HCT116 (cell line): ENCODE measurements at regions not wholly inside any gene's neighbourhood (a gene's known extent, or its start where the extent isn't known, plus 50 kb on each side); places are given as distances from the start of the nearest gene placed in this dataset.

Experiments
- ATAC-seq: fragments of 200-7000 bp; cut with Tn5 transposase; 2 replicates; pipeline ENCODE4 v1.9.1; 2020; ENCODE audit warnings: mild to moderate bottlenecking, moderate library complexity
- BruUV-seq: library from RNA; stranded (reverse); fragments of 400-500 nt; replicated peaks from 2 replicates; lab custom pipeline; 2021; lab: Mats Ljungman, UMichigan
- CTCF ChIA-PET: fragments of 300-600 bp; sonication (Branson Sonifier 250); formaldehyde crosslinking; loops from one replicate; lab custom pipeline; 2021; ENCODE audit warnings: antibody characterized with exemption; lab: Charles Lee
- POLR2A ChIA-PET: fragments of 300-600, 350-600 bp; sonication (Branson Sonifier 250); formaldehyde crosslinking; loops from one replicate; lab custom pipeline; 2021; ENCODE audit warnings: antibody characterized with exemption; lab: Charles Lee
- RAD21 ChIA-PET, 2 experiments: fragments of 300-600 bp; sonication (Branson Sonifier 250); formaldehyde crosslinking; loops; one replicate each; lab custom pipeline; 2023; ENCODE audit warnings: low total read pairs in 2 of 2; ENCODE audit not compliant: uncharacterized antibody in 2 of 2, unreplicated experiment in 2 of 2, low non-redundant PET in 1 of 2; lab: Charles Lee
- DNase-seq: peaks from one replicate; pipeline ENCODE4 v3.0.0-alpha.2; 2010; ENCODE audit warnings: low read depth, low spot score
- H2AFZ ChIP-seq: fragments of 200-600 bp; shearing (Covaris generic), sonication (generic); 2 replicates; pipeline ENCODE4 v1.6.1; 2017; ENCODE audit warnings: low read depth, mixed run types, mixed read lengths, antibody characterized with exemption, low read length; ENCODE audit not compliant: poor library complexity, severe bottlenecking
- H3K27ac ChIP-seq: 2 replicates; pipeline ENCODE4 v1.5.1; 2012; ENCODE audit warnings: low read depth, low read length
- H3K27me3 ChIP-seq: fragments of 200-600 bp; sonication (generic); 2 replicates; pipeline ENCODE4 v1.6.1; 2016; ENCODE audit warnings: mixed run types, low read length, mixed read lengths; ENCODE audit not compliant: insufficient read depth
- H3K36me3 ChIP-seq, 2 experiments: fragments of 200-500 bp in 1 of 2; fragments of 200-600 bp in 1 of 2; sonication (Bioruptor generic) in 1 of 2; sonication (generic) in 1 of 2; 2 replicates each; pipeline versions ENCODE4 v1.5.1 to v1.6.1; 2014 to 2016; ENCODE audit warnings: low read length in 2 of 2, inconsistent platforms in 1 of 2, mixed read lengths in 1 of 2, mixed run types in 1 of 2; ENCODE audit not compliant: insufficient read depth in 2 of 2, control insufficient read depth in 1 of 2
- H3K4me1 ChIP-seq, 2 experiments: fragments of 200-600 bp in 1 of 2; sonication (generic) in 1 of 2; 2 replicates each; pipeline versions ENCODE4 v1.5.1 to v1.6.1; 2012 to 2017; ENCODE audit warnings: low read length in 2 of 2, inconsistent platforms in 1 of 2, mild to moderate bottlenecking in 1 of 2, mixed read lengths in 1 of 2, mixed run types in 1 of 2, moderate library complexity in 1 of 2; ENCODE audit not compliant: insufficient read depth in 2 of 2, control insufficient read depth in 1 of 2
- H3K4me2 ChIP-seq: fragments of 200-600 bp; sonication (generic); 2 replicates; pipeline ENCODE4 v1.6.1; 2017; ENCODE audit warnings: mixed run types, low read length, mixed read lengths
- H3K4me3 ChIP-seq, 2 experiments: fragments of 200-600 bp in 1 of 2; sonication (generic) in 1 of 2; replicated peaks in 1 of 2; 2 replicates each; pipeline ENCODE4 v1.5.1; 2011 to 2016; ENCODE audit warnings: low read length in 2 of 2, control low read depth in 1 of 2, low read depth in 1 of 2, mild to moderate bottlenecking in 1 of 2, mixed read lengths in 1 of 2, mixed run types in 1 of 2
- H3K79me2 ChIP-seq: fragments of 200-600 bp; sonication (generic); 2 replicates; pipeline ENCODE4 v1.6.1; 2017; ENCODE audit warnings: mild to moderate bottlenecking, mixed run types, low read length, moderate library complexity, mixed read lengths; ENCODE audit not compliant: insufficient read depth
- H3K9ac ChIP-seq: fragments of 200-600 bp; sonication (generic); 2 replicates; pipeline ENCODE4 v1.6.1; 2016; ENCODE audit warnings: low read length, mixed read lengths
- H3K9me2 ChIP-seq: fragments of 200-600 bp; sonication (generic), shearing (Covaris generic); 2 replicates; pipeline ENCODE4 v1.6.1; 2017; ENCODE audit warnings: mixed run types, mild to moderate bottlenecking, moderate library complexity; ENCODE audit not compliant: insufficient read depth
- H3K9me3 ChIP-seq, 2 experiments: fragments of 200-500 bp in 1 of 2; fragments of 200-600 bp in 1 of 2; sonication (Bioruptor generic) in 1 of 2; sonication (generic) in 1 of 2; 2 replicates each; pipeline ENCODE4 v1.6.1; 2014 to 2017; ENCODE audit warnings: low read length in 2 of 2, mixed read lengths in 2 of 2, inconsistent platforms in 1 of 2, low read depth in 1 of 2, mild to moderate bottlenecking in 1 of 2, mixed run types in 1 of 2, moderate library complexity in 1 of 2; ENCODE audit not compliant: control insufficient read depth in 1 of 2, insufficient read depth in 1 of 2
- H4K20me1 ChIP-seq: fragments of 200-600 bp; sonication (generic), shearing (Covaris generic); 2 replicates; pipeline ENCODE4 v1.6.1; 2017; ENCODE audit warnings: mixed run types, mild to moderate bottlenecking, moderate library complexity; ENCODE audit not compliant: insufficient read depth
- CEBPB ChIP-seq: IDR thresholded peaks from 2 replicates; pipeline ENCODE4 v1.6.1; 2012; ENCODE audit warnings: low read depth
- EGR1 ChIP-seq: IDR thresholded peaks from 2 replicates; pipeline ENCODE4 v1.6.1; 2012; ENCODE audit warnings: low read depth
- EZH2 ChIP-seq: fragments of 200-600 bp; sonication (generic); IDR thresholded peaks from 2 replicates; pipeline ENCODE4 v1.6.1; 2017; ENCODE audit warnings: antibody characterized with exemption, mixed run types
- EZH2phosphoT487 ChIP-seq: fragments of 200-600 bp; IDR thresholded peaks from 2 replicates; pipeline ENCODE4 v1.6.1; 2018; ENCODE audit warnings: antibody characterized with exemption, borderline replicate concordance
- FOSL1 ChIP-seq: IDR thresholded peaks from 2 replicates; pipeline ENCODE4 v1.6.1; 2012; ENCODE audit warnings: low read depth
- JUND ChIP-seq: IDR thresholded peaks from 2 replicates; pipeline ENCODE4 v1.6.1; 2012
- RAD21 ChIP-seq: IDR thresholded peaks from 2 replicates; pipeline ENCODE4 v1.6.1; 2012; ENCODE audit warnings: low read depth, mild to moderate bottlenecking
- YY1 ChIP-seq: IDR thresholded peaks from 2 replicates; pipeline ENCODE4 v1.6.1; 2011; ENCODE audit warnings: low read length, low read depth, moderate library complexity, mild to moderate bottlenecking; ENCODE audit not compliant: insufficient replicate concordance; ENCODE audit errors: extremely low read depth
- ZFX ChIP-seq: fragments of 450-650 bp; IDR thresholded peaks from 2 replicates; pipeline ENCODE4 v1.6.1; 2017
- ZNF274 ChIP-seq: fragments of 200-500 bp; sonication (Bioruptor generic); IDR thresholded peaks from 2 replicates; pipeline ENCODE4 v1.6.1; 2014; ENCODE audit warnings: mild to moderate bottlenecking, low read depth, low read length, inconsistent platforms
- intact Hi-C: fragments of 100-400 bp; cut with micrococcal nuclease; formaldehyde crosslinking; loops from 2 replicates; pipeline ENCODE4 v1.10.0; 2022
- TF ChIP-seq, protein P1 (sequence below): IDR thresholded peaks from 2 replicates; pipeline ENCODE4 v1.6.1; 2012
- TF ChIP-seq, protein P2 (sequence below): IDR thresholded peaks from 2 replicates; pipeline ENCODE4 v1.6.1; 2011; ENCODE audit warnings: mild to moderate bottlenecking, low read length, moderate library complexity; ENCODE audit not compliant: insufficient replicate concordance; ENCODE audit errors: extremely low read depth
- TF ChIP-seq, protein P3 (sequence below): IDR thresholded peaks from 2 replicates; pipeline ENCODE4 v1.6.1; 2012; ENCODE audit warnings: low read depth

DNA sequence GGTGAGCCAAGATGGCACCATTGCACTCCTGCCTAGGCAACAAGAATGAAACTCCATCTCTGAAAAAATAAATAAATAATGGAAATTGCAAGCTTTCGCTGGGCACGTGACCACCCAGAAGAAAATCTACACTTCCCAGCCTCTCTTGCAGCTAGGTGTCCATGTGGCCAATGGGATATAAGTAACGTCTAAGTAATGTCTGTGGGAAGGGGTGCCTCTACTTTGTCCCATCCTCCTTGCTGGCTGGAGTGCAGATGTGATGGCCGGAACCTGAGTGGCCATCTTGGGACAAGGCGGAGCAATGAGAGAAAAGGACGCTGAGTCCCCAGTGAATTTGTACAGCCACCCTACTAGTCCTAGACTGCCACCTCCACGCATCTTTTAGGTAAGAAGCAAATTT, 99.8 kb upstream of the PTPN1 start:
- Histone ChIP-seq H2AFZ (no peak overlapping the region), H3K4me3 (no peak overlapping the region), H3K9me3 (no peaks in the 10 kb centered on the region; a peak in 1 of 4 replicates), H3K9ac (no peak overlapping the region), H3K27me3 (no peaks in the 10 kb centered on the region), H3K4me1 (peaks cover 8 to 12% of the 10 kb centered on the region in 2 experiments), H3K79me2 (no peaks in the 10 kb centered on the region)
- ATAC-seq = no peak
- POLR2A ChIA-PET = no interaction called here
- TF ChIP-seq FOSL1 (no peak), ZFX (no peak), YY1 (no peak), EZH2 (no peak), EGR1 (no peak), CEBPB (no peak), ZNF274 (no peak), EZH2phosphoT487 (no peak), JUND (no peak), RAD21 (no peak)
- TF ChIP-seq, protein P1, sequence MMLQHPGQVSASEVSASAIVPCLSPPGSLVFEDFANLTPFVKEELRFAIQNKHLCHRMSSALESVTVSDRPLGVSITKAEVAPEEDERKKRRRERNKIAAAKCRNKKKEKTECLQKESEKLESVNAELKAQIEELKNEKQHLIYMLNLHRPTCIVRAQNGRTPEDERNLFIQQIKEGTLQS = no peak
- TF ChIP-seq, protein P2, sequence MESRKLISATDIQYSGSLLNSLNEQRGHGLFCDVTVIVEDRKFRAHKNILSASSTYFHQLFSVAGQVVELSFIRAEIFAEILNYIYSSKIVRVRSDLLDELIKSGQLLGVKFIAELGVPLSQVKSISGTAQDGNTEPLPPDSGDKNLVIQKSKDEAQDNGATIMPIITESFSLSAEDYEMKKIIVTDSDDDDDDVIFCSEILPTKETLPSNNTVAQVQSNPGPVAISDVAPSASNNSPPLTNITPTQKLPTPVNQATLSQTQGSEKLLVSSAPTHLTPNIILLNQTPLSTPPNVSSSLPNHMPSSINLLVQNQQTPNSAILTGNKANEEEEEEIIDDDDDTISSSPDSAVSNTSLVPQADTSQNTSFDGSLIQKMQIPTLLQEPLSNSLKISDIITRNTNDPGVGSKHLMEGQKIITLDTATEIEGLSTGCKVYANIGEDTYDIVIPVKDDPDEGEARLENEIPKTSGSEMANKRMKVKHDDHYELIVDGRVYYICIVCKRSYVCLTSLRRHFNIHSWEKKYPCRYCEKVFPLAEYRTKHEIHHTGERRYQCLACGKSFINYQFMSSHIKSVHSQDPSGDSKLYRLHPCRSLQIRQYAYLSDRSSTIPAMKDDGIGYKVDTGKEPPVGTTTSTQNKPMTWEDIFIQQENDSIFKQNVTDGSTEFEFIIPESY = no peak
- TF ChIP-seq, protein P3, sequence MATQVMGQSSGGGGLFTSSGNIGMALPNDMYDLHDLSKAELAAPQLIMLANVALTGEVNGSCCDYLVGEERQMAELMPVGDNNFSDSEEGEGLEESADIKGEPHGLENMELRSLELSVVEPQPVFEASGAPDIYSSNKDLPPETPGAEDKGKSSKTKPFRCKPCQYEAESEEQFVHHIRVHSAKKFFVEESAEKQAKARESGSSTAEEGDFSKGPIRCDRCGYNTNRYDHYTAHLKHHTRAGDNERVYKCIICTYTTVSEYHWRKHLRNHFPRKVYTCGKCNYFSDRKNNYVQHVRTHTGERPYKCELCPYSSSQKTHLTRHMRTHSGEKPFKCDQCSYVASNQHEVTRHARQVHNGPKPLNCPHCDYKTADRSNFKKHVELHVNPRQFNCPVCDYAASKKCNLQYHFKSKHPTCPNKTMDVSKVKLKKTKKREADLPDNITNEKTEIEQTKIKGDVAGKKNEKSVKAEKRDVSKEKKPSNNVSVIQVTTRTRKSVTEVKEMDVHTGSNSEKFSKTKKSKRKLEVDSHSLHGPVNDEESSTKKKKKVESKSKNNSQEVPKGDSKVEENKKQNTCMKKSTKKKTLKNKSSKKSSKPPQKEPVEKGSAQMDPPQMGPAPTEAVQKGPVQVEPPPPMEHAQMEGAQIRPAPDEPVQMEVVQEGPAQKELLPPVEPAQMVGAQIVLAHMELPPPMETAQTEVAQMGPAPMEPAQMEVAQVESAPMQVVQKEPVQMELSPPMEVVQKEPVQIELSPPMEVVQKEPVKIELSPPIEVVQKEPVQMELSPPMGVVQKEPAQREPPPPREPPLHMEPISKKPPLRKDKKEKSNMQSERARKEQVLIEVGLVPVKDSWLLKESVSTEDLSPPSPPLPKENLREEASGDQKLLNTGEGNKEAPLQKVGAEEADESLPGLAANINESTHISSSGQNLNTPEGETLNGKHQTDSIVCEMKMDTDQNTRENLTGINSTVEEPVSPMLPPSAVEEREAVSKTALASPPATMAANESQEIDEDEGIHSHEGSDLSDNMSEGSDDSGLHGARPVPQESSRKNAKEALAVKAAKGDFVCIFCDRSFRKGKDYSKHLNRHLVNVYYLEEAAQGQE = no peak
- TF ChIP-seq, all 23 proteins: peak for 0
- no peaks in the 10 kb centered on the region for H4K20me1 ChIP-seq
- intact Hi-C loops = no loop called here
- H3K9me2 ChIP-seq = no peaks in the 10 kb centered on the region
- H3K36me3 ChIP-seq = no peaks in the 10 kb centered on the region
- no peak for DNase-seq
- no TSS peak for BruUV-seq
- H3K4me2 ChIP-seq = no peak overlapping the region
- ChIA-PET RAD21 (no interaction called here), CTCF (no interaction called here)
- H3K27ac ChIP-seq = no peak overlapping the region
